ENCODE measurements at regions not wholly inside any gene's neighbourhood (a gene's known extent, or its start where the extent isn't known, plus 50 kb on each side); places are given as distances from the start of the nearest gene placed in this dataset.
"Not testable (repeated sequence)": the region's sequence is repeated elsewhere in the genome, so short reads cannot be mapped to it uniquely, and the experiment has no call there.

DNA sequence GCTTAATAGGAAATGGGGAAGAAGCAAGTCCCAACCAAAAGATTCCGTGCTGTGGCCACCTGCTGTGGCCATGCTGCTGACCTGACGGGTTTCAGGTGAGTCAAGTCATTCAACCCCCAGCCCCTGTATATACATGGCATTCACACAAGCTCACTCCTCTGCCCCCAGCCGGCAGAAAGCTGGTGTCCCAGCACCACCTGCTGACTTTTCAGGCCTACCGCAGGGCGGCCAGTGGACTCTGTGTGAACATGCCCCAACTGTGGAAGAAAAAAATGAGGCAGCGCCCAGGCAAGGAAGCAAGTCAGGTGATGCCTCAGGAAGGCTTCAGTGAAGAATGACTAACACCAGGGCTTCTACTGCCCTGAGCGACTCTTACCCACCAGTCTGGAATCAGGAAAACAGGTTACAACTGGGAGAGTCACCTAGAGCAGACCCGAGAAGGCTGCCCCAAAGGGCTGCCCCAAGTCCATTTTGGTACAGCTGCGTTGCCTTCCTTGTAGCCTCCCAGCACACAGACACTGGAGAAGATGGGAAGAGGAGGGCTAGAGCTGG lies 536.5 kb downstream of the TP53TG3F start:
- H3K27me3 ChIP-seq (ENCODE audit: low read length); H3K4me3 ChIP-seq (ENCODE audit: insufficient read depth, low read length, poor library complexity, severe bottlenecking); H3K4me2 ChIP-seq (ENCODE audit: low read depth, low read length, poor library complexity, severe bottlenecking); H3K36me3 ChIP-seq (ENCODE audit: low read length); H2AFZ ChIP-seq (ENCODE audit: low read depth, low read length, severe bottlenecking); H3K27ac ChIP-seq (ENCODE audit: low read depth, low read length); H3F3A ChIP-seq (ENCODE audit: insufficient read depth); H3K9me3 ChIP-seq (ENCODE audit: insufficient read depth, low read length); H4K20me1 ChIP-seq (ENCODE audit: low read depth, low read length); H3K9ac ChIP-seq (ENCODE audit: low read length); H3K9me2 ChIP-seq (replicated peaks; ENCODE audit: insufficient read depth, low read length); H3K79me2 ChIP-seq (ENCODE audit: insufficient read depth, low read length): not testable (repeated sequence)

DNA sequence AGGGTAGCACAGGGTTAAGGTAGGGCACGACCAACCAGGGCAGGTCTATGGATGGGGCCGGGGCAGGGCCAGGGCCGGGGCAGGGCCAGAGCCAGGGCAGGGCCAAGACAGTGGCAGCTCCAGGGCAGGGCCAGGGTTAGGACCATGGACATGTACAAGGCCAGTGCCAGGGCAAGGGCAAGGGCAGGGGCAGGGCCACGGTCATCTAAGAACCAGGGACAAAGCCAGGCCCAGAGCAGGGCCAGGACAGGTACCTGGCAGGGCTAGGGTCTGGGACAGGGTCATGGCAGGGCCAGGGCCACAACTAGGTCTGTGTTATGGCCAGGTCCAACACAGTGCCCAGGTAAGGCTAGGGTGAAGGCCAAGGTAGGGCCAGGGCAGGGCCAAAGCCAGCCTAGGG lies 541.8 kb downstream of the TP53TG3F start:
- not testable (repeated sequence) for H3F3A ChIP-seq (ENCODE audit: insufficient read depth); H3K79me2 ChIP-seq (ENCODE audit: insufficient read depth, low read length); H3K4me3 ChIP-seq (ENCODE audit: insufficient read depth, low read length, poor library complexity, severe bottlenecking); H3K4me2 ChIP-seq (ENCODE audit: low read depth, low read length, poor library complexity, severe bottlenecking); H3K27ac ChIP-seq (ENCODE audit: low read depth, low read length); H3K9me2 ChIP-seq (replicated peaks; ENCODE audit: insufficient read depth, low read length); H4K20me1 ChIP-seq (ENCODE audit: low read depth, low read length); H3K36me3 ChIP-seq (ENCODE audit: low read length); H2AFZ ChIP-seq (ENCODE audit: low read depth, low read length, severe bottlenecking); H3K9ac ChIP-seq (ENCODE audit: low read length); H3K27me3 ChIP-seq (ENCODE audit: low read length); H3K9me3 ChIP-seq (ENCODE audit: insufficient read depth, low read length)

DNA sequence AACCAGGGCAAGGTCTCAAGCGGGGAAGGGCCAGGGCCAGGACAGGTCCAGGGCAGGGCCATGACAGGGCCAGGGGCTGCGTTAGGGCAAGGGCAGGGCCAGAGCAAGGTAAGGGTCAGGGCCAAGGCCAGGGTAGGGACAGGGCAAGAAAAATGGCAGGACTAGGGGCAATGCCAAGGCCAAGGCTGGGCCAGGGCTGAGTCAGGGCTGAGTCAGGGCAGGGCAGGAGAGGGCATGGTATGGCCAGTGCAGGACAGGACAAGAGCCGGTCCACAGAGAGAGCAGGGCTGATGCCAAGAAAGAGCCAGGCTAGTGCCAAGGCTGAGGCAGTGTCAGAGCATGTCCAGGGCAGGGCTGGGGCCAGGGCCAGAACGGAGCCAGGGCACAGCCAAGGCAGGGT lies 542.5 kb downstream of the TP53TG3F start:
- not testable (repeated sequence) for H3K4me2 ChIP-seq (ENCODE audit: low read depth, low read length, poor library complexity, severe bottlenecking); H3K27ac ChIP-seq (ENCODE audit: low read depth, low read length); H3K9me3 ChIP-seq (ENCODE audit: insufficient read depth, low read length); H4K20me1 ChIP-seq (ENCODE audit: low read depth, low read length); H3F3A ChIP-seq (ENCODE audit: insufficient read depth); H3K79me2 ChIP-seq (ENCODE audit: insufficient read depth, low read length); H3K27me3 ChIP-seq (ENCODE audit: low read length); H3K4me3 ChIP-seq (ENCODE audit: insufficient read depth, low read length, poor library complexity, severe bottlenecking); H3K9ac ChIP-seq (ENCODE audit: low read length); H2AFZ ChIP-seq (ENCODE audit: low read depth, low read length, severe bottlenecking); H3K36me3 ChIP-seq (ENCODE audit: low read length); H3K9me2 ChIP-seq (replicated peaks; ENCODE audit: insufficient read depth, low read length)

DNA sequence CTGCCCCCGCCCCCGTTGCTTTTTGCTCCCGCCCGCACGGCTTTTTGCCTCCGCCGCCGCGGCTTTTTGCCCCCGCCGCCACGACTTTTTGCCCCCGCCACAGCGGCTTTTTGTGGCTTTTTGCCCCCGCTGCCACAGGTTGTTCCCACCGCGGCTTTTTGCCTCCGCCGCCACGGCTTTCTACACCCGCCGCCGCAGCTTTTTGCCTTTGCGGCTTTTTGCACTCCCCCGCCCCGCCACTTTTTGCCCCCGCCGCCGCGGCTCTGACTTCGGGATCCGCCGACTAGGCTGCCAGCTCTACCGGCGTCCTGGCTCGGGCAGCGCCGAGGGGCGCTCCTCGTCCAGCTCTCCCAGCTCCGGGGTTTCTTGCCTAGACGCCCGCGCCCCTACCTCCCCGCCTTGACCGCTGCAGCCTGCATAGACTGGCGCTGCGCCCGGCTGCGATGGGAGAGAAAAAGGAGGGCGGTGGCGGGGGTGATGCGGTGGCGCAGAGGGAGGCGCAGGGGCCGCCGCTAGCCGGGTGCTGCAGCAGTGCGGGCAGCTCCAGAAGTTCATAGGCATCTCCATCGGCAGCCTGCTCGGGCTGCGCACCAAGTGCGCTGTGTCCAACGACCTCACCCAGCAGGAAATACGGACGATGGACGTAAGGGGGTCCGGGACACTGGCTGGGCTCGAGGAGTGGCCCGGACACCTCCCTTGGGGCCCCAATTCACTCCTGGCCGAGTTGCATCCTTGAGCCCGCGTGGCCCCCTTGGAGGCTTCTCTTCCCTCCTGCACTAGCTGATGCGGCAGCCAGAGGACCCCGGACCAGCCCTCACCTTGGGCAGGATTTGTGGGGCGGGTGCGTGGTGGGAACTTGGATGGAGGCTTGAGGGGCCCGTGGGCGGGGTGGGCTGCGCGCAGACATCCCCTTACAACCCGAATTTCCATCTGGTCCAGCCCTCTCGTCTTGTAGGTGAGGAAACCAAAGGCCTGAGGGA lies 555.7 kb downstream of the TP53TG3F start:
- H3K9me2 ChIP-seq (replicated peaks; ENCODE audit: insufficient read depth, low read length); H3K9me3 ChIP-seq (ENCODE audit: insufficient read depth, low read length); H3F3A ChIP-seq (ENCODE audit: insufficient read depth); H3K9ac ChIP-seq (ENCODE audit: low read length); H3K4me2 ChIP-seq (ENCODE audit: low read depth, low read length, poor library complexity, severe bottlenecking); H3K4me3 ChIP-seq (ENCODE audit: insufficient read depth, low read length, poor library complexity, severe bottlenecking); H4K20me1 ChIP-seq (ENCODE audit: low read depth, low read length); H3K36me3 ChIP-seq (ENCODE audit: low read length); H2AFZ ChIP-seq (ENCODE audit: low read depth, low read length, severe bottlenecking); H3K27me3 ChIP-seq (ENCODE audit: low read length); H3K27ac ChIP-seq (ENCODE audit: low read depth, low read length); H3K79me2 ChIP-seq (ENCODE audit: insufficient read depth, low read length): not testable (repeated sequence)

DNA sequence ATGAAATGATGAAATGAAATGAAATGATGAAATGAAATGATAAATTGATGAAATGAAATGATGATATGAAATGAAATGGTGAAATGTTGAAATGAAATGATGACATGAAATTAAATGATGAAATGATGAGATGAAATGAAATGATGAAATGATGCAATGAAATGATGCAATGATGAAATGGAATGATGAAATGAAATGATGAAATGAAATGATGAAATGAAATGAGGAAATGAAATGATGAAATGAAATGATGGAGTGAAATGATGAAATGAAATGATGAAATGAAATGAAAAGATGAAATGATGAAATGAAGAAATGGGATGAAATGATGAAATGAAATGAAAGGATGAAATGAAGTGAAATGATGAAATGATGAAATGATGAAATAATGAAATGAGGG lies 558.9 kb downstream of the TP53TG3F start:
- H3K9me3 ChIP-seq (ENCODE audit: insufficient read depth, low read length); H3K9ac ChIP-seq (ENCODE audit: low read length); H3F3A ChIP-seq (ENCODE audit: insufficient read depth); H3K4me2 ChIP-seq (ENCODE audit: low read depth, low read length, poor library complexity, severe bottlenecking); H2AFZ ChIP-seq (ENCODE audit: low read depth, low read length, severe bottlenecking); H3K79me2 ChIP-seq (ENCODE audit: insufficient read depth, low read length); H3K36me3 ChIP-seq (ENCODE audit: low read length); H4K20me1 ChIP-seq (ENCODE audit: low read depth, low read length); H3K27me3 ChIP-seq (ENCODE audit: low read length); H3K4me3 ChIP-seq (ENCODE audit: insufficient read depth, low read length, poor library complexity, severe bottlenecking); H3K27ac ChIP-seq (ENCODE audit: low read depth, low read length); H3K9me2 ChIP-seq (replicated peaks; ENCODE audit: insufficient read depth, low read length): not testable (repeated sequence)
